Keratinocyte (primary cell): ENCODE measurements at regions not wholly inside any gene's neighbourhood (a gene's known extent, or its start where the extent isn't known, plus 50 kb on each side); places are given as distances from the start of the nearest gene placed in this dataset.

Source experiments
- DNase-seq: peaks from one replicate; pipeline ENCODE4 v3.0.0-alpha.2; 2011; ENCODE audit warnings: low read depth, missing footprints, low spot score
- FAIRE-seq: peaks from 2 replicates; lab custom pipeline; 2011; peaks lifted over from hg19 to GRCh38; lab: Jason Lieb, UNC
- H2AFZ ChIP-seq: 2 replicates; pipeline ENCODE4 v1.6.0; 2012; ENCODE audit warnings: low read length, control low read depth, inconsistent platforms; ENCODE audit not compliant: control insufficient read depth
- H3K27ac ChIP-seq: 2 replicates; pipeline ENCODE4 v1.5.1; 2011; ENCODE audit warnings: low read length; ENCODE audit not compliant: control insufficient read depth, insufficient read depth
- H3K27me3 ChIP-seq: 3 replicates; pipeline ENCODE4 v1.6.0; 2011; ENCODE audit warnings: low read length; ENCODE audit not compliant: control insufficient read depth, insufficient read depth; ENCODE audit errors: extremely low read depth
- H3K36me3 ChIP-seq, 2 experiments: 2 replicates in 1 of 2; 3 replicates in 1 of 2; pipeline ENCODE4 v1.5.1; 2011; ENCODE audit warnings: low read length in 2 of 2, mild to moderate bottlenecking in 1 of 2; ENCODE audit not compliant: control insufficient read depth in 2 of 2, insufficient read depth in 2 of 2; ENCODE audit errors: extremely low read depth in 1 of 2
- H3K4me1 ChIP-seq: 3 replicates; pipeline ENCODE4 v1.5.1; 2011; ENCODE audit warnings: low read length; ENCODE audit not compliant: control insufficient read depth, insufficient read depth; ENCODE audit errors: extremely low read depth
- H3K4me2 ChIP-seq: 3 replicates; pipeline ENCODE4 v1.6.0; 2011; ENCODE audit warnings: low read depth, low read length; ENCODE audit not compliant: control insufficient read depth, insufficient read depth; ENCODE audit errors: extremely low read depth
- H3K4me3 ChIP-seq, 3 experiments: fragments of 200-600 bp in 1 of 3; sonication (generic) in 1 of 3; 2 replicates in 2 of 3; 3 replicates in 1 of 3; pipeline ENCODE4 v1.5.1; 2011 to 2016; ENCODE audit warnings: low read length in 3 of 3, mild to moderate bottlenecking in 3 of 3, control low read depth in 2 of 3, inconsistent platforms in 1 of 3, low read depth in 1 of 3, mixed read lengths in 1 of 3, mixed run types in 1 of 3, moderate library complexity in 1 of 3; ENCODE audit not compliant: control insufficient read depth in 2 of 3, insufficient read depth in 2 of 3; ENCODE audit errors: extremely low read depth in 1 of 3
- H3K79me2 ChIP-seq: 2 replicates; pipeline ENCODE4 v1.6.0; 2012; ENCODE audit warnings: low read length; ENCODE audit not compliant: control insufficient read depth, insufficient read depth
- H3K9ac ChIP-seq: 3 replicates; pipeline ENCODE4 v1.6.0; 2011; ENCODE audit warnings: low read length; ENCODE audit not compliant: control insufficient read depth, insufficient read depth; ENCODE audit errors: extremely low read depth
- H3K9me1 ChIP-seq: 3 replicates; pipeline ENCODE4 v1.6.0; 2011; ENCODE audit warnings: low read length; ENCODE audit not compliant: control insufficient read depth, insufficient read depth; ENCODE audit errors: extremely low read depth
- H3K9me3 ChIP-seq: 2 replicates; pipeline ENCODE4 v1.5.1; 2012; ENCODE audit warnings: low read depth, low read length; ENCODE audit not compliant: control insufficient read depth
- H4K20me1 ChIP-seq: 3 replicates; pipeline ENCODE4 v1.6.0; 2011; ENCODE audit warnings: low read length; ENCODE audit not compliant: control insufficient read depth, insufficient read depth; ENCODE audit errors: extremely low read depth
- CTCF ChIP-seq, 3 experiments: IDR thresholded peaks in 1 of 3; conservative IDR thresholded peaks in 1 of 3; optimal IDR thresholded peaks in 1 of 3; 2 replicates in 2 of 3; 3 replicates in 1 of 3; pipeline versions ENCODE3 to v1.5.1; 2011; ENCODE audit warnings: low read length in 3 of 3, mild to moderate bottlenecking in 3 of 3, moderate library complexity in 2 of 3, control low read depth in 1 of 3, inconsistent platforms in 1 of 3; ENCODE audit not compliant: insufficient read depth in 2 of 3; ENCODE audit errors: extremely low read depth in 1 of 3
- EZH2 ChIP-seq: IDR thresholded peaks from one replicate; pipeline ENCODE4 v1.6.1; 2012; ENCODE audit warnings: inconsistent platforms, mild to moderate bottlenecking, low read length, moderate library complexity
- dilution Hi-C: fragments of 300-500 bp; cut with MboI; formaldehyde crosslinking; loops from one replicate; pipeline ENCODE4 v1.7.0; 2020; ENCODE audit warnings: low sequenced_read_pairs; ENCODE audit not compliant: extremely low pct_ligation_motif_present

GRCh38 chr12:59500335-59500734, 95.5 kb upstream of the SLC16A7 start:
- Histone ChIP-seq H3K27me3 (no peaks in the 10 kb centered on the region), H3K27ac (no peak overlapping the region), H3K9ac (no peak overlapping the region), H3K9me1 (no peaks in the 10 kb centered on the region), H3K4me2 (no peak overlapping the region), H3K36me3 (no peaks in the 10 kb centered on the region), H3K9me3 (no peaks in the 10 kb centered on the region), H3K4me1 (peaks cover 4% of the 10 kb centered on the region), H3K4me3 (no peak overlapping the region), H4K20me1 (no peaks in the 10 kb centered on the region), H3K79me2 (no peaks in the 10 kb centered on the region), H2AFZ (no peak overlapping the region)
- TF ChIP-seq EZH2 (no peak), CTCF (optimal IDR thresholded peaks at IDR 0.05 in 1 of 3, IDR thresholded peaks at IDR 0.05 in 1 of 3, conservative IDR thresholded peaks at IDR 0.05 in 1 of 3; ENCODE audit: extremely low read depth in 1 of 3, insufficient read depth in 2 of 3, low read length in 3 of 3) (no peak)
- FAIRE-seq = no peak
- DNase-seq = no peak
- dilution Hi-C loops = no loop called here

- Histone ChIP-seq H4K20me1 (no peaks in the 10 kb centered on the region), H3K79me2 (no peaks in the 10 kb centered on the region), H3K4me3 (no peak overlapping the region), H3K9me1 (no peaks in the 10 kb centered on the region), H3K27me3 (no peaks in the 10 kb centered on the region), H3K36me3 (no peaks in the 10 kb centered on the region), H2AFZ (no peak overlapping the region), H3K27ac (no peak overlapping the region), H3K4me1 (peaks cover 4% of the 10 kb centered on the region), H3K9me3 (no peaks in the 10 kb centered on the region), H3K9ac (no peak overlapping the region), H3K4me2 (no peak overlapping the region)
- DNase-seq (no peak), FAIRE-seq (no peak)
- TF ChIP-seq EZH2 (no peak), CTCF (optimal IDR thresholded peaks at IDR 0.05 in 1 of 3, IDR thresholded peaks at IDR 0.05 in 1 of 3, conservative IDR thresholded peaks at IDR 0.05 in 1 of 3; ENCODE audit: extremely low read depth in 1 of 3, insufficient read depth in 2 of 3, low read length in 3 of 3) (no peak)
- dilution Hi-C loops = no loop called here
These were observed 96.1 kb upstream of the SLC16A7 start for GRCh38 chr12:59499774-59500173.
